Smooth muscle cell (in vitro differentiated cells): ENCODE measurements at regions not wholly inside any gene's neighbourhood (a gene's known extent, or its start where the extent isn't known, plus 50 kb on each side); places are given as distances from the start of the nearest gene placed in this dataset.
"Not testable (repeated sequence)": the region's sequence is repeated elsewhere in the genome, so short reads cannot be mapped to it uniquely, and the experiment has no call there.

Experiments used
- DNase-seq: peaks from one replicate; lab custom pipeline; 2025; ENCODE audit not compliant: unreplicated experiment; lab: John Stamatoyannopoulos, UW
- H2AFZ ChIP-seq: fragments of 200-600 bp; sonication (generic); 2 replicates; pipeline ENCODE4 v1.6.0; 2016; ENCODE audit warnings: antibody characterized with exemption, low read depth, mild to moderate bottlenecking
- H3F3A ChIP-seq: fragments of 200-600 bp; sonication (generic); 2 replicates; pipeline ENCODE4 v1.6.0; 2017; ENCODE audit warnings: antibody characterized with exemption, low read depth
- H3K27ac ChIP-seq: fragments of 200-600 bp; sonication (generic); 2 replicates; pipeline ENCODE4 v1.5.1; 2016; ENCODE audit warnings: low read depth, mild to moderate bottlenecking
- H3K27me3 ChIP-seq: fragments of 200-600 bp; sonication (generic); 2 replicates; pipeline ENCODE4 v1.6.1; 2016; ENCODE audit warnings: low read depth, mild to moderate bottlenecking
- H3K36me3 ChIP-seq: fragments of 200-600 bp; sonication (generic); 2 replicates; pipeline ENCODE4 v1.5.1; 2016; ENCODE audit warnings: low read depth
- H3K4me1 ChIP-seq: fragments of 200-600 bp; sonication (generic); 2 replicates; pipeline ENCODE4 v1.5.1; 2016; ENCODE audit warnings: low read depth
- H3K4me2 ChIP-seq: fragments of 200-600 bp; sonication (generic); 2 replicates; pipeline ENCODE4 v1.6.0; 2016; ENCODE audit warnings: mild to moderate bottlenecking
- H3K4me3 ChIP-seq: fragments of 200-600 bp; sonication (generic); 2 replicates; pipeline ENCODE4 v1.5.1; 2016; ENCODE audit warnings: mild to moderate bottlenecking
- H3K79me2 ChIP-seq: fragments of 200-600 bp; sonication (generic); 2 replicates; pipeline ENCODE4 v1.6.0; 2016; ENCODE audit warnings: low read depth, mild to moderate bottlenecking
- H3K9ac ChIP-seq: fragments of 200-600 bp; sonication (generic); 2 replicates; pipeline ENCODE4 v1.6.0; 2016; ENCODE audit warnings: low read depth
- H3K9me3 ChIP-seq: fragments of 200-600 bp; sonication (generic); replicated peaks from 2 replicates; pipeline ENCODE4 v1.5.1; 2016; ENCODE audit warnings: low read depth
- H4K20me1 ChIP-seq: fragments of 200-600 bp; sonication (generic); 2 replicates; pipeline ENCODE4 v1.6.0; 2016; ENCODE audit warnings: low read depth
- WGBS: methylation state at CpG from one replicate; pipeline ENCODE4 v1.1.7; 2016; ENCODE audit warnings: low lambda C conversion rate; 5-methylcytosine and 5-hydroxymethylcytosine counted together
- TF ChIP-seq, protein P1 (sequence below): fragments of 200-600 bp; sonication (generic); IDR thresholded peaks from 2 replicates; pipeline ENCODE4 v1.5.1; 2017; ENCODE audit warnings: borderline replicate concordance, mild to moderate bottlenecking, antibody characterized with exemption; ENCODE audit not compliant: insufficient read depth, poor library complexity, severe bottlenecking

DNA sequence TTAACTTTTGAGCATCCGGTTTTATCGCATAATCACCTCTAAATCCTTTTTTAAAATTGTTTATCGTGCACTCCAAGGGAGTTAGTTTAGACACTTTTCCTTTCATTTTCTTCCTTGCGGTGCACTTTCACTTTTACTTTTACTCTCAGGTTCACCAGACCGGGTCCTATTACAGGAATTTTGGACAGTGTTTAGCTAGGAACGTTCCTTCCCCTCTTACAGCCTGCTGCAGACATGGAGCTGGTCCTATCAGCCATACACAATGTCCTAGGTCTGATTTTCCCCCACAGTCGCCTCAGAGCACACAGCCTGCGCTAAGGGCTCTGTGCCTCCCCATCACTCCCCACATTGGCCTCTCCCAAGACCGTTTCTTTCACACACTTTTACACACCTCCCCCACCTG lies 103.9 kb downstream of the ALG10 start:
- Histone ChIP-seq H2AFZ (no peak overlapping the region), H3K9ac (no peak overlapping the region), H3K4me3 (no peak overlapping the region), H3K4me2 (no peak overlapping the region), H3K79me2 (no peaks in the 10 kb centered on the region), H4K20me1 (no peaks in the 10 kb centered on the region), H3K4me1 (no peaks in the 10 kb centered on the region), H3K27ac (no peak overlapping the region), H3K36me3 (no peaks in the 10 kb centered on the region), H3K27me3 (no peaks in the 10 kb centered on the region), H3F3A (no peaks in the 10 kb centered on the region), H3K9me3 (no peaks in the 10 kb centered on the region)
- no peak for DNase-seq
- TF ChIP-seq, protein P1, sequence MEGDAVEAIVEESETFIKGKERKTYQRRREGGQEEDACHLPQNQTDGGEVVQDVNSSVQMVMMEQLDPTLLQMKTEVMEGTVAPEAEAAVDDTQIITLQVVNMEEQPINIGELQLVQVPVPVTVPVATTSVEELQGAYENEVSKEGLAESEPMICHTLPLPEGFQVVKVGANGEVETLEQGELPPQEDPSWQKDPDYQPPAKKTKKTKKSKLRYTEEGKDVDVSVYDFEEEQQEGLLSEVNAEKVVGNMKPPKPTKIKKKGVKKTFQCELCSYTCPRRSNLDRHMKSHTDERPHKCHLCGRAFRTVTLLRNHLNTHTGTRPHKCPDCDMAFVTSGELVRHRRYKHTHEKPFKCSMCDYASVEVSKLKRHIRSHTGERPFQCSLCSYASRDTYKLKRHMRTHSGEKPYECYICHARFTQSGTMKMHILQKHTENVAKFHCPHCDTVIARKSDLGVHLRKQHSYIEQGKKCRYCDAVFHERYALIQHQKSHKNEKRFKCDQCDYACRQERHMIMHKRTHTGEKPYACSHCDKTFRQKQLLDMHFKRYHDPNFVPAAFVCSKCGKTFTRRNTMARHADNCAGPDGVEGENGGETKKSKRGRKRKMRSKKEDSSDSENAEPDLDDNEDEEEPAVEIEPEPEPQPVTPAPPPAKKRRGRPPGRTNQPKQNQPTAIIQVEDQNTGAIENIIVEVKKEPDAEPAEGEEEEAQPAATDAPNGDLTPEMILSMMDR = no peak
- 78% methylated on average over 9 of the region's 9 CpGs for WGBS

DNA sequence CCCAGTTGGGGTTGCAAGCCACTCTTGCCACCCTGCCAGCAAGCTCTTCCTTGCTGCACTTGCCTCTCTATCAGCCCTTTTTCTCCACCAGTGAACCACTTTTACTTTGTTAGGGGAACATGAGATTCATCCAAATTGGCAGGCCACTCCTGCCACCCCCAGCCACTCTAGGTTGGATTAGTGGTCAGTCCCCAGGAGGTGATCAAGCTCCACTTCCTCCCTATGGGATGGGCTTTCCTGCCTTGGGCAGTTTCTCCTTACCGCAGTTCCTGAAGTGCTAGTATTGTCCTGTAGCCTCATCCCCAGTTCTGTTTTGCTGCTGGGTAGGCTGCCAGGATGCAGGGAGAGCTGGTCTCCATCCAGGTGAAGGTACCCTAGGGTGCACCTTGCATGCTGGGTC lies 104.5 kb downstream of the ALG10 start:
- H3K9me3 ChIP-seq = no peaks in the 10 kb centered on the region
- DNase-seq = no peak
- H3K4me1 ChIP-seq = no peaks in the 10 kb centered on the region
- no peak overlapping the region for H3K9ac ChIP-seq
- 100% methylated on average over 1 of the region's 1 CpG for WGBS
- no peak overlapping the region for H3K27ac ChIP-seq
- H3K27me3 ChIP-seq = no peaks in the 10 kb centered on the region
- TF ChIP-seq, protein P1 = no peak
- H3K4me2 ChIP-seq = no peak overlapping the region
- H3K36me3 ChIP-seq = no peaks in the 10 kb centered on the region
- H2AFZ ChIP-seq = no peak overlapping the region
- H3K4me3 ChIP-seq = no peak overlapping the region
- H4K20me1 ChIP-seq = no peaks in the 10 kb centered on the region
- H3K79me2 ChIP-seq = no peaks in the 10 kb centered on the region
- H3F3A ChIP-seq = no peaks in the 10 kb centered on the region

DNA sequence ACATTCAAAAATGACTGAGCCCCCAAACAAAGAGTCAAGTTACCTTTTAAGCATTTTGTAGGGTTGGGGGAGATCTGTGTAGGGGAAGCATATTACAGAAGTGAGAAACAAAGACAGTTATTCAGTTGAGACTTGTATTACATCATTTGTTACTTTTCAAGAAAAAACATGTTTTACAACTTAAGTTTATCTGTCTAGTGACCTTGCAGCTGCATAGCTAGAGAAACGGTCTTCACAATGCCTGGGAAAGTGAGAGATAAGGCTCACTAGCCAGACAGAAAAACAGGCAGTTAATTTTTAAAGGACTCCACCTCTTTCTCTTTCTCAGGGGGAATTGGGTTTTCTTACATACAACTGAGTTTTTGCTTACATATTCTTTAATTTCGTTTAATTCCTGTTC lies 105.1 kb downstream of the ALG10 start:
- H3K9ac ChIP-seq, H3F3A ChIP-seq, H2AFZ ChIP-seq, H4K20me1 ChIP-seq, H3K4me3 ChIP-seq, H3K9me3 ChIP-seq, H3K36me3 ChIP-seq, H3K27ac ChIP-seq, H3K79me2 ChIP-seq, H3K27me3 ChIP-seq, H3K4me1 ChIP-seq, DNase-seq, H3K4me2 ChIP-seq: not testable (repeated sequence)
- WGBS = 40% methylated on average over 2 of the region's 2 CpGs

DNA sequence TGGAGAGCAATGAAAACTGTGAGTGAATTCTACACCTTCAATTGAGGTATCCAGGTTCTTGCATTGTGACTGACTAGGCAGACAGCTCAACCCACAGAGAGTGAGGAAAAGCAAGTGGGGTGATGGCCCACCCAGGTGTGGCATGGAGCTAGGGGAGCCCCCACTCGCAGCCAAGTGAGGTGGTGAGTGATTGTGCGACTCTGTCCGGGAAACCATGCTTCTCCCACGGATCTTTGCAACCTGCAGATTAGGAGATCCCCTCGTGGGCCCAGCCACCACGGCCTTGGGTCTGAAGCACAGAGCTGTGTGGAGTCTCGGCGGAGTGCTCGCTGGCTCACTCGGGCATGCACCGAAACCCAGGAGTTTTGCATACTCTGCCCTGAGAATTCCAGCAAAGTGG lies 120.1 kb downstream of the ALG10 start:
- no peaks in the 10 kb centered on the region for H3K36me3 ChIP-seq
- WGBS = 80% methylated on average over 11 of the region's 11 CpGs
- DNase-seq = no peak

More for the DNA sequence above, 120.1 kb downstream of the ALG10 start:
- H3K4me3 ChIP-seq = no peak overlapping the region
- TF ChIP-seq, protein P1 = no peak
- no peaks in the 10 kb centered on the region for H4K20me1 ChIP-seq
- H3K9me3 ChIP-seq = peaks cover 8% of the 10 kb centered on the region
- no peaks in the 10 kb centered on the region for H3K27me3 ChIP-seq
- H3F3A ChIP-seq = no peaks in the 10 kb centered on the region
- no peaks in the 10 kb centered on the region for H3K4me1 ChIP-seq
- H2AFZ ChIP-seq = no peak overlapping the region
- H3K9ac ChIP-seq = no peak overlapping the region
- H3K4me2 ChIP-seq = no peak overlapping the region
- no peak overlapping the region for H3K27ac ChIP-seq
- H3K79me2 ChIP-seq = no peaks in the 10 kb centered on the region
